Keratinocyte (primary cell): ENCODE measurements at regions not wholly inside any gene's neighbourhood (a gene's known extent, or its start where the extent isn't known, plus 50 kb on each side); places are given as distances from the start of the nearest gene placed in this dataset.

Experiments used
- CTCF ChIP-seq, 3 experiments: IDR thresholded peaks in 1 of 3; conservative IDR thresholded peaks in 1 of 3; optimal IDR thresholded peaks in 1 of 3; 2 replicates in 2 of 3; 3 replicates in 1 of 3; pipeline versions ENCODE3 to v1.5.1; 2011; ENCODE audit warnings: low read length in 3 of 3, mild to moderate bottlenecking in 3 of 3, moderate library complexity in 2 of 3, control low read depth in 1 of 3, inconsistent platforms in 1 of 3; ENCODE audit not compliant: insufficient read depth in 2 of 3; ENCODE audit errors: extremely low read depth in 1 of 3
- EZH2 ChIP-seq: IDR thresholded peaks from one replicate; pipeline ENCODE4 v1.6.1; 2012; ENCODE audit warnings: inconsistent platforms, mild to moderate bottlenecking, low read length, moderate library complexity

DNA sequence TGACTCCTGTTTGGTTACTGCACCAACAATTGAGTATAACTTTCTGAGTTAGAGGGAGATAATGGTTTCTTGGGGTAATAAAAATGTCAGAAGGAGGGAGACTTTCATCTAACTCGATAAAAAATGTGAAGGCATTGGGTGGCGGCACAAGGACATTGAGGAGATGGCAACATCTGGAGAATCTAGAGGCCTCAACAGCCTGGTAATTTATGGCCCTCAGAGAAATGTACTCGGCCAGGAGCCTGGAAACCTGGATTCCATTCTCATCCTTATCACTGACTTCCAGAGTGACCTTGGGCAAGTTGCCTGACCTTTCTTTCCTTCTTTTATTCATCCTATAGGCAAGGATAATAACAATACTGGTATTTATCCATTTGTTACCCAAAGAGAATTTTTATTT is 173.5 kb upstream of the MEX3C start:
- no peak for TF ChIP-seq CTCF (optimal IDR thresholded peaks at IDR 0.05 in 1 of 3, IDR thresholded peaks at IDR 0.05 in 1 of 3, conservative IDR thresholded peaks at IDR 0.05 in 1 of 3; ENCODE audit: extremely low read depth in 1 of 3, insufficient read depth in 2 of 3, low read length in 3 of 3)
- TF ChIP-seq EZH2, result no peak
